ENCODE measurements at regions not wholly inside any gene's neighbourhood (a gene's known extent, or its start where the extent isn't known, plus 50 kb on each side); places are given as distances from the start of the nearest gene placed in this dataset.

- H3K27ac ChIP-seq (ENCODE audit: low read depth in 2 of 2, low read length in 2 of 2), result no peak overlapping the region
- no peaks in the 10 kb centered on the region for H3K27me3 ChIP-seq (ENCODE audit: control insufficient read depth in 2 of 2, insufficient read depth in 2 of 2, low read length in 2 of 2)
- no peaks in the 10 kb centered on the region for H3K36me3 ChIP-seq (ENCODE audit: control insufficient read depth in 2 of 2, insufficient read depth in 2 of 2, low read length in 2 of 2)
- no peaks in the 10 kb centered on the region for H3K9me3 ChIP-seq (ENCODE audit: control insufficient read depth in 2 of 2, low read length in 2 of 2)
- H3K9ac ChIP-seq (ENCODE audit: low read depth in 1 of 2, low read length in 2 of 2), result no peak overlapping the region
- no peak overlapping the region for H3K4me3 ChIP-seq (ENCODE audit: low read length in 2 of 2)
- no peaks in the 10 kb centered on the region for H3K4me1 ChIP-seq (ENCODE audit: control insufficient read depth in 2 of 2, insufficient read depth in 2 of 2, low read length in 2 of 2)
These were observed 884.7 kb downstream of the BRD1 start for GRCh38 chr22:48942698-48943566.

GRCh38 chr22:48941903-48942575 lies 885.6 kb downstream of the BRD1 start:
- Histone ChIP-seq H3K9ac (ENCODE audit: low read depth in 1 of 2, low read length in 2 of 2) (no peak overlapping the region), H3K27ac (ENCODE audit: low read depth in 2 of 2, low read length in 2 of 2) (no peak overlapping the region), H3K27me3 (ENCODE audit: control insufficient read depth in 2 of 2, insufficient read depth in 2 of 2, low read length in 2 of 2) (no peaks in the 10 kb centered on the region), H3K4me1 (ENCODE audit: control insufficient read depth in 2 of 2, insufficient read depth in 2 of 2, low read length in 2 of 2) (no peaks in the 10 kb centered on the region), H3K4me3 (ENCODE audit: low read length in 2 of 2) (no peak overlapping the region), H3K9me3 (ENCODE audit: control insufficient read depth in 2 of 2, low read length in 2 of 2) (no peaks in the 10 kb centered on the region), H3K36me3 (ENCODE audit: control insufficient read depth in 2 of 2, insufficient read depth in 2 of 2, low read length in 2 of 2) (no peaks in the 10 kb centered on the region)

- Histone ChIP-seq H3K9ac (ENCODE audit: low read depth in 1 of 2, low read length in 2 of 2) (no peak overlapping the region), H3K4me3 (ENCODE audit: low read length in 2 of 2) (no peak overlapping the region), H3K27me3 (ENCODE audit: control insufficient read depth in 2 of 2, insufficient read depth in 2 of 2, low read length in 2 of 2) (no peaks in the 10 kb centered on the region), H3K9me3 (ENCODE audit: control insufficient read depth in 2 of 2, low read length in 2 of 2) (no peaks in the 10 kb centered on the region), H3K4me1 (ENCODE audit: control insufficient read depth in 2 of 2, insufficient read depth in 2 of 2, low read length in 2 of 2) (no peaks in the 10 kb centered on the region), H3K27ac (ENCODE audit: low read depth in 2 of 2, low read length in 2 of 2) (no peak overlapping the region), H3K36me3 (ENCODE audit: control insufficient read depth in 2 of 2, insufficient read depth in 2 of 2, low read length in 2 of 2) (no peaks in the 10 kb centered on the region)
These were observed 886.4 kb downstream of the BRD1 start for GRCh38 chr22:48941033-48941902.

DNA sequence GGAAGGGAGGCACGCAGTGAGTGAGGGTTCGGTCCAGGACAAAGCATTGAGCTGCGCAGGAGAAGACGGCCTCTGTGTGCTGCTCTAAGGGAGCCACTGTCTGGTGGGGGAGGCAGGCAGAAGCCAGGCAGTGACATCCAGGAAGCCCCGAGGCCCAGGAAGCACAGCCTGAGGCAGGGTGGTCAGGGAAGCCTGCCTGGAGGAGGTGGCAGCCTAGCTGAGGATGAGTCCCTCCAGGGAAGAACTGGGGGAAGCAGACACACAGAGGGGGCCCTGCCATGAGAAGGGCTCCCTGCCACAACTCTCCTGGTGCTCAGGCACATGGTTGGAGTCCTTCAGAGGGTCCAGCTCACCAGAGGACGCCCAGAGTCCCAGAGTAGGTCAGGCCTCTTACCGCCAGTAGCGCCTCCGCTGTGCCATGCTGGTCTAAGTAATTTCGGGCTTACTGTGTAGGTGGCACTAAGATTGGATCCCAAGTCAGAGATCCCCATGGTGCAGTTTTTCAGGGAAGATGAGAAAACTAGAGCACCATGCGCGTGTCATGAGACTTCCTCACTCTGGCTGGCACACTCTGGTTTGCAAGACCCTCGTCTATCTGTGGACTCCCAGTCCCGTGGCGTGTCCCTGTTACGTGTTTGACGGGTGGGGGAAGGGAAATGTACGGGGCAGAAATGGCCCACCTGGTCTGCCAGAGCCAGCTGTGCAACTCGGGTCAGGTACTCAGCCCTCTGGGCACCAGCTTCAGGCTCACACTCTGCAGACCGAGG lies 887.2 kb downstream of the BRD1 start:
- Histone ChIP-seq H3K27ac (ENCODE audit: low read depth in 2 of 2, low read length in 2 of 2) (no peak overlapping the region), H3K9ac (ENCODE audit: low read depth in 1 of 2, low read length in 2 of 2) (no peak overlapping the region), H3K4me3 (ENCODE audit: low read length in 2 of 2) (no peak overlapping the region), H3K9me3 (ENCODE audit: control insufficient read depth in 2 of 2, low read length in 2 of 2) (no peaks in the 10 kb centered on the region), H3K27me3 (ENCODE audit: control insufficient read depth in 2 of 2, insufficient read depth in 2 of 2, low read length in 2 of 2) (no peaks in the 10 kb centered on the region), H3K4me1 (ENCODE audit: control insufficient read depth in 2 of 2, insufficient read depth in 2 of 2, low read length in 2 of 2) (no peaks in the 10 kb centered on the region), H3K36me3 (ENCODE audit: control insufficient read depth in 2 of 2, insufficient read depth in 2 of 2, low read length in 2 of 2) (no peaks in the 10 kb centered on the region)

- Histone ChIP-seq H3K9ac (ENCODE audit: low read depth in 1 of 2, low read length in 2 of 2) (no peak overlapping the region), H3K27ac (ENCODE audit: low read depth in 2 of 2, low read length in 2 of 2) (no peak overlapping the region), H3K27me3 (ENCODE audit: control insufficient read depth in 2 of 2, insufficient read depth in 2 of 2, low read length in 2 of 2) (no peaks in the 10 kb centered on the region), H3K36me3 (ENCODE audit: control insufficient read depth in 2 of 2, insufficient read depth in 2 of 2, low read length in 2 of 2) (no peaks in the 10 kb centered on the region), H3K4me3 (ENCODE audit: low read length in 2 of 2) (no peak overlapping the region), H3K4me1 (ENCODE audit: control insufficient read depth in 2 of 2, insufficient read depth in 2 of 2, low read length in 2 of 2) (no peaks in the 10 kb centered on the region), H3K9me3 (ENCODE audit: control insufficient read depth in 2 of 2, low read length in 2 of 2) (no peaks in the 10 kb centered on the region)
These were observed 888.0 kb downstream of the BRD1 start for GRCh38 chr22:48939441-48940265.

DNA sequence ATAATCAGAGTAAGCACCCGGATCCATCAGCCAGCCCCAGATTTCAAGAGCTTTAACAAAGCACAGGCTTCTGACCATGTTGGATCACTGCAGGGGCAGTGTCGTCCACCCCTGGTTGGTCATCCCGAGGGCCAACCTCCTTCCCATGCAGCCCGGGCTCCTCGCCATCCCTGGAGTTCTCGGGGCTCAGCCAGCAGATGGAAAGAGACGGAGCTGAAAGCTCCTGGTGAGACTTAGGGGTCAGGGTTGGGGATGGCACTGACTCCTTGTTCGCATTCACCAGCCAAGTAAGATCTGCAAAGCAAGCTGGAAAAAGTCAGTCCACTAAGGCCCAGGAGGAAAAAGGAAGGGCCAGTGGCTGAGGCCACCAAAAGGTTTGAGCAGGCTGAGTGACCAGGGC lies 888.9 kb downstream of the BRD1 start:
- Histone ChIP-seq H3K4me1 (ENCODE audit: control insufficient read depth in 2 of 2, insufficient read depth in 2 of 2, low read length in 2 of 2) (no peaks in the 10 kb centered on the region), H3K27ac (ENCODE audit: low read depth in 2 of 2, low read length in 2 of 2) (no peak overlapping the region), H3K9me3 (ENCODE audit: control insufficient read depth in 2 of 2, low read length in 2 of 2) (no peaks in the 10 kb centered on the region), H3K4me3 (ENCODE audit: low read length in 2 of 2) (no peak overlapping the region), H3K9ac (ENCODE audit: low read depth in 1 of 2, low read length in 2 of 2) (no peak overlapping the region), H3K36me3 (ENCODE audit: control insufficient read depth in 2 of 2, insufficient read depth in 2 of 2, low read length in 2 of 2) (no peaks in the 10 kb centered on the region), H3K27me3 (ENCODE audit: control insufficient read depth in 2 of 2, insufficient read depth in 2 of 2, low read length in 2 of 2) (no peaks in the 10 kb centered on the region)

DNA sequence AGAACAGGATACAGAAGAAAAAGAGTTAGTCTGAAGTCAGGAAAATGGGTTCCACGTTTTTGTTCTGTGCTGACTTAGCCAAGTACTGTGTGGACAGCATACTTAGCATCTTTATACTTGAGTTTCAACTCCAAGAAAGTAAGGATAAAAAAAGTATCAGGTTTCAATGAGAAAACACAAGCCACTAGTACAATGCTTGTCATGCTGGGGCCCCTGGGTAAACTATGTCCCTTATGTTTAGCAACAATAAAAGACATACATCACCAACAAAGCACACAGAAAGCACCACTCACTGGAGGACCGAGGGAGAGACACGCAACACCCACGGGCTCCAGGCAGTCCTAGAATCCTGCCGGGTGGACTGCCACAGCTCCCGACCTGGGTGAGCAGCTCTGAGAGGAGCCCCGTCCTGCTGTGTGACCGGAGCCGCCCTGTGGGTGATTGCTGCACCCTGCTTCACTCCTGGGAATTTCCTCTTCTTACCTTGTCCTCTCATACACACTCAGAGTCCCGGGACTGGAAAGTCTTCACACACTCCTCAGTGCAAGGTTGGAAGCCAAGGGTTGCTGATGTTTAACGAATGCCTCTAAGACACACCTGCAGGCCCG lies 890.5 kb downstream of the BRD1 start:
- no peaks in the 10 kb centered on the region for H3K27me3 ChIP-seq (ENCODE audit: control insufficient read depth in 2 of 2, insufficient read depth in 2 of 2, low read length in 2 of 2)
- no peak overlapping the region for H3K9ac ChIP-seq (ENCODE audit: low read depth in 1 of 2, low read length in 2 of 2)
- no peaks in the 10 kb centered on the region for H3K4me1 ChIP-seq (ENCODE audit: control insufficient read depth in 2 of 2, insufficient read depth in 2 of 2, low read length in 2 of 2)
- no peak overlapping the region for H3K27ac ChIP-seq (ENCODE audit: low read depth in 2 of 2, low read length in 2 of 2)
- no peaks in the 10 kb centered on the region for H3K36me3 ChIP-seq (ENCODE audit: control insufficient read depth in 2 of 2, insufficient read depth in 2 of 2, low read length in 2 of 2)
- no peak overlapping the region for H3K4me3 ChIP-seq (ENCODE audit: low read length in 2 of 2)
- no peaks in the 10 kb centered on the region for H3K9me3 ChIP-seq (ENCODE audit: control insufficient read depth in 2 of 2, low read length in 2 of 2)

- H3K9ac ChIP-seq (ENCODE audit: low read depth in 1 of 2, low read length in 2 of 2), result no peak overlapping the region
- no peak overlapping the region for H3K4me3 ChIP-seq (ENCODE audit: low read length in 2 of 2)
- H3K4me1 ChIP-seq (ENCODE audit: control insufficient read depth in 2 of 2, insufficient read depth in 2 of 2, low read length in 2 of 2), result no peaks in the 10 kb centered on the region
- H3K36me3 ChIP-seq (ENCODE audit: control insufficient read depth in 2 of 2, insufficient read depth in 2 of 2, low read length in 2 of 2), result no peaks in the 10 kb centered on the region
- H3K27ac ChIP-seq (ENCODE audit: low read depth in 2 of 2, low read length in 2 of 2), result no peak overlapping the region
- no peaks in the 10 kb centered on the region for H3K9me3 ChIP-seq (ENCODE audit: control insufficient read depth in 2 of 2, low read length in 2 of 2)
- no peaks in the 10 kb centered on the region for H3K27me3 ChIP-seq (ENCODE audit: control insufficient read depth in 2 of 2, insufficient read depth in 2 of 2, low read length in 2 of 2)
These were observed 891.3 kb downstream of the BRD1 start for GRCh38 chr22:48936391-48936790.

DNA sequence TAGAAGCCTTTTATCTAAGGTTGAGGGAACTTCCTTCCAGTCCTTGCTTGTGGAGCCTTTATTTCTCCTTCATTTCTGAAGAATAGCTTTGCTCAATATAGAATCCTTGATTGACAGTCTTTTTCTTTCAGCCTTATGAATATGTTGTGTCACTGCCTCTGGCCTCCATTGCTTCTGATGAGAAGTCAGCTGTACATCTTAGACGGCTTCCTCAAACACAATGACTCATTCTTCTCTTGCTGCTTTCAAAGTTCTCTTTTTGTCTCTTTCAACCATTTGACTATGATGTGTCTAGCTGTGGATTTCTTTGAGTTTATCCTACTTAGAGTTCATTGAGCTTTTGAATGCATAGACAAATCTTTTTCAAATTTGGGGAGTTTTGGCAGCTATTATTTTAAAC lies 893.2 kb downstream of the BRD1 start:
- H3K9ac ChIP-seq (ENCODE audit: low read depth in 1 of 2, low read length in 2 of 2), result no peak overlapping the region
- no peak overlapping the region for H3K4me3 ChIP-seq (ENCODE audit: low read length in 2 of 2)
- H3K36me3 ChIP-seq (ENCODE audit: control insufficient read depth in 2 of 2, insufficient read depth in 2 of 2, low read length in 2 of 2), result no peaks in the 10 kb centered on the region
- no peaks in the 10 kb centered on the region for H3K9me3 ChIP-seq (ENCODE audit: control insufficient read depth in 2 of 2, low read length in 2 of 2)
- H3K27ac ChIP-seq (ENCODE audit: low read depth in 2 of 2, low read length in 2 of 2), result no peak overlapping the region
- H3K4me1 ChIP-seq (ENCODE audit: control insufficient read depth in 2 of 2, insufficient read depth in 2 of 2, low read length in 2 of 2), result no peaks in the 10 kb centered on the region
- no peaks in the 10 kb centered on the region for H3K27me3 ChIP-seq (ENCODE audit: control insufficient read depth in 2 of 2, insufficient read depth in 2 of 2, low read length in 2 of 2)
